Activated CD4-positive, alpha-beta T cell treated with anti-CD3 and anti-CD28 coated beads, Interleukin-2, amount 10 ng/mL, durations not matched to agents 7 days and 5 days (primary cell): ENCODE measurements at regions not wholly inside any gene's neighbourhood (a gene's known extent, or its start where the extent isn't known, plus 50 kb on each side); places are given as distances from the start of the nearest gene placed in this dataset.

Experiments
- CTCF ChIA-PET: fragments of 350-600 bp; sonication (Branson Sonifier 250); formaldehyde crosslinking; loops from one replicate; lab custom pipeline; 2021; ENCODE audit warnings: antibody characterized with exemption; lab: Charles Lee
- POLR2A ChIA-PET: fragments of 350-600 bp; sonication (Branson Sonifier 250); formaldehyde crosslinking; loops from one replicate; lab custom pipeline; 2021; ENCODE audit warnings: antibody characterized with exemption; lab: Charles Lee
- DNase-seq: peaks from one replicate; pipeline ENCODE4 v3.0.0-alpha.2; 2020
- H3K27ac Mint-ChIP-seq: one replicate; pipeline ENCODE4 v1.8.0; 2021; ENCODE audit warnings: mild to moderate bottlenecking, moderate library complexity, mixed read lengths
- H3K27me3 Mint-ChIP-seq: one replicate; pipeline ENCODE4 v1.8.0; 2021; ENCODE audit warnings: mixed read lengths
- H3K36me3 Mint-ChIP-seq: one replicate; pipeline ENCODE4 v1.8.0; 2021; ENCODE audit warnings: low read depth, mixed read lengths
- H3K4me1 Mint-ChIP-seq: one replicate; pipeline ENCODE4 v1.8.0; 2021; ENCODE audit warnings: mixed read lengths
- H3K4me3 Mint-ChIP-seq: one replicate; pipeline ENCODE4 v1.8.0; 2021; ENCODE audit warnings: mild to moderate bottlenecking, moderate library complexity, mixed read lengths
- H3K9me3 Mint-ChIP-seq: one replicate; pipeline ENCODE4 v1.8.0; 2021; ENCODE audit warnings: mixed read lengths

- H3K9me3 Mint-ChIP-seq: peaks cover 8% of the 10 kb centered on the region
- no peak for DNase-seq
- H3K36me3 Mint-ChIP-seq: no peaks in the 10 kb centered on the region
- H3K27ac Mint-ChIP-seq: no peak overlapping the region
- ChIA-PET CTCF (interaction anchor here (1.3 kb wide), 1 partner anchor 253 kb away, joined by 3 read pairs; no protein-coding TSS in a partner anchor), POLR2A (interaction anchor here (0.6 kb wide), 1 partner anchor 200 kb away, joined by 4 read pairs; no protein-coding TSS in a partner anchor)
- peaks cover 15% of the 10 kb centered on the region for H3K27me3 Mint-ChIP-seq
- no peaks in the 10 kb centered on the region for H3K4me1 Mint-ChIP-seq
- H3K4me3 Mint-ChIP-seq: no peak overlapping the region
Observed at GRCh38 chr2:7417845-7418742, 500.9 kb downstream of the RNF144A start.

GRCh38 chr2:7419186-7419585, 502.0 kb downstream of the RNF144A start:
- ChIA-PET CTCF (no interaction called here), POLR2A (no interaction called here)
- Mint-ChIP-seq H3K27ac (no peak overlapping the region), H3K9me3 (peaks cover 8% of the 10 kb centered on the region), H3K27me3 (peaks cover 15% of the 10 kb centered on the region), H3K4me3 (no peak overlapping the region), H3K36me3 (no peaks in the 10 kb centered on the region), H3K4me1 (no peaks in the 10 kb centered on the region)
- DNase-seq: no peak

GRCh38 chr2:7419814-7420311, 502.7 kb downstream of the RNF144A start:
- no peak for DNase-seq
- H3K27ac Mint-ChIP-seq: no peak overlapping the region
- no peak overlapping the region for H3K4me3 Mint-ChIP-seq
- POLR2A ChIA-PET: no interaction called here
- peaks cover 8% of the 10 kb centered on the region for H3K9me3 Mint-ChIP-seq
- H3K27me3 Mint-ChIP-seq: peaks cover 15% of the 10 kb centered on the region
- no peaks in the 10 kb centered on the region for H3K36me3 Mint-ChIP-seq
- CTCF ChIA-PET: no interaction called here
- no peaks in the 10 kb centered on the region for H3K4me1 Mint-ChIP-seq

GRCh38 chr2:7420530-7420929, 503.3 kb downstream of the RNF144A start:
- CTCF ChIA-PET: no interaction called here
- peaks cover 15% of the 10 kb centered on the region for H3K27me3 Mint-ChIP-seq
- no peak overlapping the region for H3K27ac Mint-ChIP-seq
- H3K4me3 Mint-ChIP-seq: no peak overlapping the region
- POLR2A ChIA-PET: no interaction called here
- H3K9me3 Mint-ChIP-seq: peaks cover 8% of the 10 kb centered on the region
- H3K4me1 Mint-ChIP-seq: no peaks in the 10 kb centered on the region
- no peaks in the 10 kb centered on the region for H3K36me3 Mint-ChIP-seq
- no peak for DNase-seq

- no peak overlapping the region for H3K4me3 Mint-ChIP-seq
- ChIA-PET CTCF (interaction anchor here (1.7 kb wide), 1 partner anchor 248 kb away, joined by 4 read pairs; no protein-coding TSS in a partner anchor), POLR2A (no interaction called here)
- peaks cover 3% of the 10 kb centered on the region for H3K36me3 Mint-ChIP-seq
- no peaks in the 10 kb centered on the region for H3K9me3 Mint-ChIP-seq
- H3K27ac Mint-ChIP-seq: no peak overlapping the region
- no peak for DNase-seq
- H3K4me1 Mint-ChIP-seq: peaks cover 21% of the 10 kb centered on the region
- peaks cover 7% of the 10 kb centered on the region for H3K27me3 Mint-ChIP-seq
Observed at GRCh38 chr2:7424481-7424880, 507.3 kb downstream of the RNF144A start.

GRCh38 chr2:7427293-7428060, 510.3 kb downstream of the RNF144A start:
- H3K27ac Mint-ChIP-seq: no peak overlapping the region
- H3K9me3 Mint-ChIP-seq: peaks cover 4% of the 10 kb centered on the region
- CTCF ChIA-PET: interaction anchor here (0.7 to 2.3 kb wide), 17 partner anchors 10 to 1266 kb away, joined by 3 to 12 read pairs (median 3); no protein-coding TSS in a partner anchor
- peaks cover 3% of the 10 kb centered on the region for H3K27me3 Mint-ChIP-seq
- H3K36me3 Mint-ChIP-seq: peaks cover 4% of the 10 kb centered on the region
- peaks cover 39% of the 10 kb centered on the region for H3K4me1 Mint-ChIP-seq
- no peak overlapping the region for H3K4me3 Mint-ChIP-seq
- POLR2A ChIA-PET: no interaction called here
- DNase-seq: peak; percentile 61

GRCh38 chr2:7428454-7429204, 511.4 kb downstream of the RNF144A start:
- Mint-ChIP-seq H3K9me3 (peaks cover 10% of the 10 kb centered on the region), H3K36me3 (peaks cover 9% of the 10 kb centered on the region), H3K27ac (no peak overlapping the region), H3K4me1 (peaks cover 41% of the 10 kb centered on the region), H3K27me3 (peaks cover 3% of the 10 kb centered on the region), H3K4me3 (no peak overlapping the region)
- DNase-seq: no peak
- POLR2A ChIA-PET: no interaction called here
- CTCF ChIA-PET: interaction anchor here (0.6 to 2.0 kb wide), 11 partner anchors 9 to 332 kb away, joined by 3 to 10 read pairs (median 3); no protein-coding TSS in a partner anchor

GRCh38 chr2:7429733-7430132, 512.5 kb downstream of the RNF144A start:
- peak overlapping the region; percentile 91 for H3K27ac Mint-ChIP-seq
- H3K9me3 Mint-ChIP-seq: peaks cover 19% of the 10 kb centered on the region
- H3K27me3 Mint-ChIP-seq: peaks cover 3% of the 10 kb centered on the region
- DNase-seq: no peak
- H3K36me3 Mint-ChIP-seq: peaks cover 18% of the 10 kb centered on the region
- H3K4me3 Mint-ChIP-seq: no peak overlapping the region
- peaks cover 41% of the 10 kb centered on the region for H3K4me1 Mint-ChIP-seq
- POLR2A ChIA-PET: no interaction called here
- CTCF ChIA-PET: interaction anchor here (0.7 to 1.8 kb wide), 3 partner anchors 15 to 169 kb away, joined by 3 to 5 read pairs (median 3); no protein-coding TSS in a partner anchor

GRCh38 chr2:7430421-7430868, 513.2 kb downstream of the RNF144A start:
- Mint-ChIP-seq H3K9me3 (peaks cover 20% of the 10 kb centered on the region), H3K27ac (peak overlapping the region; percentile 91), H3K4me1 (peaks cover 41% of the 10 kb centered on the region), H3K36me3 (peaks cover 21% of the 10 kb centered on the region), H3K27me3 (peaks cover 3% of the 10 kb centered on the region), H3K4me3 (peak overlapping the region; percentile 62)
- CTCF ChIA-PET: no interaction called here
- DNase-seq: no peak
- POLR2A ChIA-PET: no interaction called here

GRCh38 chr2:7430869-7431641, 513.8 kb downstream of the RNF144A start:
- peak overlapping the region; percentile 62 for H3K4me3 Mint-ChIP-seq
- CTCF ChIA-PET: no interaction called here
- H3K36me3 Mint-ChIP-seq: peaks cover 23% of the 10 kb centered on the region
- DNase-seq: peak; percentile 46
- H3K9me3 Mint-ChIP-seq: peaks cover 26% of the 10 kb centered on the region
- H3K27me3 Mint-ChIP-seq: peaks cover 3% of the 10 kb centered on the region
- POLR2A ChIA-PET: interaction anchor here (0.6 kb wide), 1 partner anchor 599 kb away, joined by 3 read pairs; no protein-coding TSS in a partner anchor
- peaks cover 46% of the 10 kb centered on the region for H3K4me1 Mint-ChIP-seq
- H3K27ac Mint-ChIP-seq: peak overlapping the region; percentile 91

GRCh38 chr2:7432436-7432835, 515.2 kb downstream of the RNF144A start:
- POLR2A ChIA-PET: no interaction called here
- H3K4me1 Mint-ChIP-seq: peaks cover 56% of the 10 kb centered on the region
- peaks cover 28% of the 10 kb centered on the region for H3K36me3 Mint-ChIP-seq
- H3K27ac Mint-ChIP-seq: peak overlapping the region; percentile 3
- H3K4me3 Mint-ChIP-seq: no peak overlapping the region
- peaks cover 33% of the 10 kb centered on the region for H3K9me3 Mint-ChIP-seq
- no peak for DNase-seq
- peaks cover 3% of the 10 kb centered on the region for H3K27me3 Mint-ChIP-seq
- CTCF ChIA-PET: no interaction called here
